ENCODE measurements at regions not wholly inside any gene's neighbourhood (a gene's known extent, or its start where the extent isn't known, plus 50 kb on each side); places are given as distances from the start of the nearest gene placed in this dataset.

DNA sequence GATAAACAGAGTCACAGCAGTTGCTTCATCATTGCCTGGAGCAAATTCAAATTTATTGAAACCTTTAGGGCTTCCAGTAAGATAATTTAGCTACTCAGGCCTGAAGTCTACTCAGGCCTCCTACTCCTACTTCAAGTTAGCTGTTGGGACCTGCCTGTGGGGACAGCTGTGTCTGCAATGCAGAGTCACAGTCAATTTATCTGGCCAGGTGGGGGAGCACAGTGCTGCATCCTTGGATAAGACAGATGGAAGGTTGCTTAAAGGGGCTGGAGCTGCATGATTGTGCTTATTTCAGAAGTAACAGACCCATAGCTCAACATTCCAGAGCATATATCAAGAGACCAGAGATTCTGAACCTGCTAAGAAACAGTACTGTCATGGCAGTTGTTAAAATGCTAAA lies 932.1 kb downstream of the QKI start (continued):
- TF ChIP-seq, protein P1, sequence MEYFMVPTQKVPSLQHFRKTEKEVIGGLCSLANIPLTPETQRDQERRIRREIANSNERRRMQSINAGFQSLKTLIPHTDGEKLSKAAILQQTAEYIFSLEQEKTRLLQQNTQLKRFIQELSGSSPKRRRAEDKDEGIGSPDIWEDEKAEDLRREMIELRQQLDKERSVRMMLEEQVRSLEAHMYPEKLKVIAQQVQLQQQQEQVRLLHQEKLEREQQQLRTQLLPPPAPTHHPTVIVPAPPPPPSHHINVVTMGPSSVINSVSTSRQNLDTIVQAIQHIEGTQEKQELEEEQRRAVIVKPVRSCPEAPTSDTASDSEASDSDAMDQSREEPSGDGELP (CRISPR knock-in tag; IDR thresholded peaks at IDR 0.05; ENCODE audit: borderline replicate concordance) = peak; percentile 34; the same call in 1 of the 2 replicates
- TF ChIP-seq ZNF766 (CRISPR knock-in tag; conservative IDR thresholded peaks at IDR 0.05) = 0 out of 2 replicates have a peak, but pooled peaks have one; percentile 43
- TF ChIP-seq ZBTB17 (CRISPR knock-in tag; IDR thresholded peaks at IDR 0.05) = 0 out of 2 replicates have a peak, but pooled peaks have one; percentile 59
- TF ChIP-seq, protein P2, sequence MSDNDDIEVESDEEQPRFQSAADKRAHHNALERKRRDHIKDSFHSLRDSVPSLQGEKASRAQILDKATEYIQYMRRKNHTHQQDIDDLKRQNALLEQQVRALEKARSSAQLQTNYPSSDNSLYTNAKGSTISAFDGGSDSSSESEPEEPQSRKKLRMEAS (CRISPR knock-in tag; IDR thresholded peaks at IDR 0.05) = no peak
- peak; percentile 96 for TF ChIP-seq TAL1 (IDR thresholded peaks at IDR 0.05)
- TF ChIP-seq PTRF (tag; IDR thresholded peaks at IDR 0.05) = no peak
- TF ChIP-seq ZNF764 (CRISPR knock-in tag; IDR thresholded peaks at IDR 0.05; ENCODE audit: low read depth) = no peak
- 0 out of 2 replicates have a peak, but pooled peaks have one; percentile 24 for TF ChIP-seq CREM (IDR thresholded peaks at IDR 0.05; ENCODE audit: low read depth)
- TF ChIP-seq NR2C1 (IDR thresholded peaks at IDR 0.05) = no peak
- TF ChIP-seq NR2C1 (tag; IDR thresholded peaks at IDR 0.05) = peak; percentile 44; the same call in 1 of the 2 replicates
- TF ChIP-seq, protein P3, sequence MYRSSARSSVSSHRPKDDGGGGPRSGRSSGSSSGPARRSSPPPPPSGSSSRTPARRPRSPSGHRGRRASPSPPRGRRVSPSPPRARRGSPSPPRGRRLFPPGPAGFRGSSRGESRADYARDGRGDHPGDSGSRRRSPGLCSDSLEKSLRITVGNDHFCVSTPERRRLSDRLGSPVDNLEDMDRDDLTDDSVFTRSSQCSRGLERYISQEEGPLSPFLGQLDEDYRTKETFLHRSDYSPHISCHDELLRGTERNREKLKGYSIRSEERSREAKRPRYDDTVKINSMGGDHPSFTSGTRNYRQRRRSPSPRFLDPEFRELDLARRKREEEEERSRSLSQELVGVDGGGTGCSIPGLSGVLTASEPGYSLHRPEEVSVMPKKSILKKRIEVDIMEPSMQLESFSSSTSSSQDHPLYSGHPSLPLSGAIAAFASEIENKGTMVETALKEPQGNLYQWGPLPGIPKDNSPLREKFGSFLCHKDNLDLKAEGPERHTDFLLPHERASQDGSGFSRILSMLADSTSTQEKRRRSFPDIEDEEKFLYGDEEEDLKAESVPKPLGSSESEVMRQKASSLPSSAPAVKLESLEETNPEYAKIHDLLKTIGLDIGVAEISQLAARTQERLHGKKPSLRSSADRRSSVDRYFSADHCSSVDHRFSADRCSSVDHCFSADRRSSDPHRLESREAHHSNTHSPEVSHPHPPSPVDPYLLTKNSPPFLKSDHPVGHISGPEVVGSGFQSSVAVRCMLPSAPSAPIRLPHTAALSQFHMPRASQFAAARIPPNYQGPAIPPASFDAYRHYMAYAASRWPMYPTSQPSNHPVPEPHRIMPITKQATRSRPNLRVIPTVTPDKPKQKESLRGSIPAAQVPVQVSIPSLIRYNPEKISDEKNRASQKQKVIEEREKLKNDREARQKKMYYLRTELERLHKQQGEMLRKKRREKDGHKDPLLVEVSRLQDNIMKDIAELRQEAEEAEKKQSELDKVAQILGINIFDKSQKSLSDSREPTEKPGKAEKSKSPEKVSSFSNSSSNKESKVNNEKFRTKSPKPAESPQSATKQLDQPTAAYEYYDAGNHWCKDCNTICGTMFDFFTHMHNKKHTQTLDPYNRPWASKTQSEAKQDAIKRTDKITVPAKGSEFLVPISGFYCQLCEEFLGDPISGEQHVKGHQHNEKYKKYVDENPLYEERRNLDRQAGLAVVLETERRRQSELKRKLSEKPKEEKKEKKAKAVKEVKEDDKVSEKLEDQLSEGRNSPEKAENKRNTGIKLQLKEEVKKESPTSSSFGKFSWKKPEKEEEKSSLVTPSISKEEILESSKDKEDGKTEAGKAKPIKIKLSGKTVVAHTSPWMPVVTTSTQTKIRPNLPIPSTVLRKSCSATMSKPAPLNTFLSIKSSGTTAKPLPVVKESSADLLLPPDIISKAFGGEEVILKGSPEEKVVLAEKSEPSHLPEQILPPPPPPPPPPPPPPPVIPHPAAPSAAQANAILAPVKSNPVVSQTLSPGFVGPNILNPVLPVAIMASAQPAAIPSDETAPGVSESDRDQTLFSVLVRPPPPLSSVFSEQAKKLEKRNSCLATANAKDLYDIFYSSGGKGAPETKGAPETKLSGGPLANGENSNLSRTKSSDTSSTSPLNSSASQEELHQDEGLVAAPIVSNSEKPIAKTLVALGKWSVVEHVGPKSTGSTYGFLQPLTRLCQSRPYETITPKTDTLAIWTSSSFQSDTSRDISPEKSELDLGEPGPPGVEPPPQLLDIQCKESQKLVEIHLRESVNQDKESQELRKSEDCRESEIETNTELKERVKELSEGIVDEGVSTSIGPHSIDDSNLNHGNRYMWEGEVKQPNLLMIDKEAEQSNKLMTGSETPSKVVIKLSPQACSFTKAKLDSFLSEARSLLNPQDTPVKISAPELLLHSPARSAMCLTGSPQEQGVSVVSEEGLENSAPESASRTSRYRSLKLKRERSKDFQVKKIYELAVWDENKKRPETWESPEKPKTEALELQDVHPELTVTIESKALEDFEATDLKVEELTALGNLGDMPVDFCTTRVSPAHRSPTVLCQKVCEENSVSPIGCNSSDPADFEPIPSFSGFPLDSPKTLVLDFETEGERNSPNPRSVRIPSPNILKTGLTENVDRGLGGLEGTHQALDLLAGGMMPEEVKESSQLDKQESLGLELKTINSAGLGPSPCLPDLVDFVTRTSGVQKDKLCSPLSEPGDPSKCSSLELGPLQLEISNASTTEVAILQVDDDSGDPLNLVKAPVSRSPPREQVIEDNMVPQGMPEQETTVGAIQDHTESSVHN (IDR thresholded peaks at IDR 0.05; ENCODE audit: borderline replicate concordance in 1 of 2, low read depth in 1 of 2) = no peak
- no peak for TF ChIP-seq RFX5 (IDR thresholded peaks at IDR 0.05; ENCODE audit: low read depth, low read length)
- TF ChIP-seq SPI1 (IDR thresholded peaks at IDR 0.05; ENCODE audit: borderline replicate concordance, low read depth, low read length) = no peak
- TF ChIP-seq BHLHE40 (IDR thresholded peaks at IDR 0.05; ENCODE audit: low read length) = no peak
- TF ChIP-seq ZNF12 (CRISPR knock-in tag; IDR thresholded peaks at IDR 0.05) = no peak
- TF ChIP-seq BRD9 (IDR thresholded peaks at IDR 0.05; ENCODE audit: low read depth, partially characterized antibody) = no peak
- peak; percentile 49 for TF ChIP-seq ZNF316 (IDR thresholded peaks at IDR 0.05)
- TF ChIP-seq, protein P4, sequence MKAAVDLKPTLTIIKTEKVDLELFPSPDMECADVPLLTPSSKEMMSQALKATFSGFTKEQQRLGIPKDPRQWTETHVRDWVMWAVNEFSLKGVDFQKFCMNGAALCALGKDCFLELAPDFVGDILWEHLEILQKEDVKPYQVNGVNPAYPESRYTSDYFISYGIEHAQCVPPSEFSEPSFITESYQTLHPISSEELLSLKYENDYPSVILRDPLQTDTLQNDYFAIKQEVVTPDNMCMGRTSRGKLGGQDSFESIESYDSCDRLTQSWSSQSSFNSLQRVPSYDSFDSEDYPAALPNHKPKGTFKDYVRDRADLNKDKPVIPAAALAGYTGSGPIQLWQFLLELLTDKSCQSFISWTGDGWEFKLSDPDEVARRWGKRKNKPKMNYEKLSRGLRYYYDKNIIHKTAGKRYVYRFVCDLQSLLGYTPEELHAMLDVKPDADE (conservative IDR thresholded peaks at IDR 0.05; ENCODE audit: control insufficient read depth, low read depth, low read length) = peak; percentile 51; the same call in 1 of the 2 replicates
- TF ChIP-seq ZNF699 (CRISPR knock-in tag; IDR thresholded peaks at IDR 0.05; ENCODE audit: insufficient replicate concordance) = no peak
- peak; percentile 89 for TF ChIP-seq STAT5A (IDR thresholded peaks at IDR 0.05; ENCODE audit: borderline replicate concordance, low read length)

Measured in K562 (cell line).